COLO829 (cell line): ENCODE measurements at regions not wholly inside any gene's neighbourhood (a gene's known extent, or its start where the extent isn't known, plus 50 kb on each side); places are given as distances from the start of the nearest gene placed in this dataset.

Experiments
- DNase-seq: peaks from one replicate; pipeline ENCODE4 v3.0.0; 2012; ENCODE audit warnings: low spot score

DNA sequence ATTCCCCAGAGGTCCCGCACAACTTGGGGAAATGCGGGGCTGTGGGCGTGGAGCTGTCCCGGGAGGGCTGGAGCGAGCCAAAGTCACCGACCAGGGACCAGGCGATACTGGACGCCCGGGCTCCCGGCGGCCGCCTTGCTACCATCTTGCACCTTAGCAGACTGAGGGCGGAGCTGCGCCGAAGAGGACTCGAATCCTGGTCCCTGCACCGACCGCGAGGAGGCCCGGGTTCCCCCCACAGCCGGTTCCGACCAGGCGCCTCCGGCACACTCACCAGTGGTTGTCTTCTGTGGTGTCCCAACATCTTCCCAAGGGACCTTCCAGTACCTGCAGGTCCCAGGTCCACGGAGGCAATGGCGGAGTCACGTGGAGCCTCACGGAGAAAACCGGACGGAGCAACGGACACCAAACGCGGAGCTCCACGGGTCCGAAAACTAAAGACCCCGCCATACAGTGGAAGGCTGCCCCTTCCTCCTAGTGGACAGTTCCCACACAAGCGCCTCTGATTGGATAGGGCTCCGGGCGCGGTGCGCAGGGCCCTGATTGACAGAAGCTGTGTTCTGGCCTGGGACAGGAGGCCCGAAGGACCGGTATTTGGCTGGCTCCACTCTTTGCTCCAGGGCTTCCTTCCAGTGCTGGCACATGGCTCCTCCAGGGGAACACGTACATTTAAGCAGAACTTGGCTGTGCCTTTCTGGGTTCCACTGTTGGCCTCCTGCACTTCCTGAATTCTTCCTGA, 124.6 kb upstream of the ZNF479 start:
- DNase-seq = no peak

DNA sequence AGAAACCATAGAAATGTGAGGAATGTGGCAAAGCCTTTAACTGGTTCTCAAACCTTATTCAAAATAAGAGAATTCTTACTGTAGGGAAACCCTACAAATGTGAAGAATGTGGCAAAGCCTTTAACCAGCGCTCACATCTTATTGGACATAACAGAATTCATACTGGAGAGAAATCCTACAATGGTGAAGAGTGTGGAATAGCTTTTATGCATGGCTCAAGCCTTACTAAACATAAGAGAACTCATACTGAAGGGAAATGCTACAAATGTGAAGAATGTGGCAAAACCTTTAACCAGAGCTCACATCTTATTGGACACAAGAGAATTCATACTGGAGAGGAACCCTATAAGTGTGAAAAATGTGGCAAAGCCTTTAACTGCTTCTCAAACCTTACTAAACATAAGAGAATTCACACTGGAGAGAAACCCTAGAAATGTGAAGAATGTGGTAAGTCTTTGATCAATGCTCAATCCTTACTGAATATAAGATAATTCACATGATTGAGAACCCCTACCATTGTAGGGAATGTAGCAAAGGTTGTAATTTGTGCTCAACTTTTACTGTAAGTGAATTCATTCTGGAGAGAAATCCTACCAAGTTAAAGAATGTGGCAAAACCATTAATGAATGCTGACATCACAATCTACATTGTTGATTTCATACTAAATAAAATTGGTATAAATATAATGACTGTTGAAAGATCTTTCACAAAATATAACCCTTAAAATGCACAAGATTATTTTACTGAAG, 142.5 kb upstream of the ZNF479 start:
- DNase-seq = no peak

DNA sequence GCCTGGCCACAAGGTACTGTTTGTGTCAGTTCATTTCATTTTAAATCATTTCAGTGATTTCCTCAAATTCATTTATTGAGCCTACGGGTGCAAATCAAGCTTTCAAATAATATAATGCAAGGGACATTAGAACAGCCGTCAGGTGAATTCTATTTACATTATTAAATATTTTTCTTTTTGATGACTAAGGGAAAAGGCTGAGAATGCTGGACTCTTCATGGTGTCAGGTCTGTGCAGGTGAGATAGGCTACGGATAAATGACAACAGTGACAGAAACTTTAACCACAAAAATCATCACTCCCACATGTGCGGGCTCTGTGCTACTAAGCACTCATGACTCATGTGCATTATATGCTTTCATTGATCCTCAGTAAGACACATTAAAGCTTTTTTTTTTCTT, 149.2 kb upstream of the ZNF716 start:
- DNase-seq = no peak

DNA sequence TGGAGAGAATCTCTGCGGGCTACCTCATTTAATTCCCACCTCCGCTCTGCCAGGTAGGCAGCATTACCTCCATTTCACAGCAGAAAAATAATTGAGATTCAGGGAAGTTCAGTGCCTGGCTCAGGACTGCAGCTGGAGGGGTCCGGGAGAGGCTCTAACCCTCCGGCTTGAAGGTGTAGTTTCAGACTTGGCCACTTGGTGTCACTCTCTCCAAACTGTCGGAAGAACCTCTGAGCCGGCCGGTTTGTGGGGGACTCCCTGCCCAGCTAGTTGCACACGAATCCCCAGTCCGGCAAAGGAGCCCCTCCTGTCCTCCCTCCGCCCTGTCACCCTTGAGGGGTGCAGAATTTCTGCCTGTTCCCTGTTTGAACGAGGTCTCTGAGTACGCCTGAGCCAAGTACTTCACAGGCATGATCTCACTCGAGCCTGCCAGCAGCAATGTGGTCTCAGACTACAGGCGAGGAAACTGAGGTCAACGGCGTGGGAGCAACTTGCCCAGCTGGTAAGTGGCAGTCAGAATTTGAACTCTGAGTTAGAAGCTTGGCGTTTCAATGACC, 144.7 kb upstream of the ZNF716 start:
- no peak for DNase-seq

DNA sequence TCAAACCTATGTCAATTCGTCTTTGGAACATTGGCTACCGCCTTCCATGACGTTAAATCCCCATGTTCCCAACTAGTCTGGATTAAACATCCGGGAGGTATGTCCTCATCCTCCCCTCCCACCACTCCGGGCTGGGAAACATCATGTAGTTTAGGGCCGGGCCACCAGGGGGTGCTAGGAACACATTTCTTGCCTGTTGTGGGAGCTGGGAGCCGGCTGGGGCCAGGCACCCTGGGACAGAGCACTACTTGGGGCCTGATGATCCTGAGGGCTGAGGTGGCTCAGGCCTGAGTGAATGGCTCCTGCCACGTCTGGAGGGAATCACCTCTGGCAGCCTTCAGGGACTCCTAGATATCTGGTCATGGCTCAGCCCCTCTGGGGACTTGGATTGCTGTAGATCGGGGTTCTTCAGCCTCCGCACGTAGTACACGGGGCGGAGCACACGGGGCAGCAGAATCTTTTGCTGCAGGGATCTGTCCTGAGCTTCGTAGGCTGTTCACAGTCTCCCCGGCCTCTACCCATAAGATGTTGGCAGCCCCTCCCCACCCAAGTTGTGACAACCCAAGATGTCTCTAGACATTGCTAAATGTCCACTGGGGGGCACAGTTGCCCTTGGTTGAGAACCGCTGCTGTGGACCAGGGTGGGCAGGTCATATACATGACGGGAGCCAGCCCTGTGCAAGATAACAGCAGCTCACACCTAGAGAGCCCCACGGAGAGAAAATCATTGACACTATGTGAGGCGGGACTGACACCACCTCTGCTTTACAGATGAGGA, 141.2 kb upstream of the ZNF716 start:
- peak; percentile 4 for DNase-seq

DNA sequence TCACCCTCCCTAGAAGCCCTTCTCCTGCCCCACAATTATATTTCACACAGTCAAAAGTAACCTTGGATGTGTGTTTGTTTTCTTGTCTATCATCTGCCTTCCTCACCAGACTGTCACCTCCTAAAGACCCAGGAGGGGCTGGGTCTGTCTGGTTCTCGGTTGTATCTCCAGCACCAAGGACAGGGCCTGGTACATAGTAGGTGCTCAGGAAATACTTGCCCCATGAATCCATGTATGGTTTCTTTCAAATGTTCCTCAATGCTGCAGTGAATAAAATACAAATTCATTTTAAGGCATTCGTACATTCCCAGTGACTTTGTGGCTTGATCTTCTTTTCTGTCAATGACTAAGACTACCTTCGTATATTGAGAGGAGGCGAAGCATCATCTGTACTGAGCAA, 122.9 kb upstream of the ZNF716 start:
- no peak for DNase-seq

DNA sequence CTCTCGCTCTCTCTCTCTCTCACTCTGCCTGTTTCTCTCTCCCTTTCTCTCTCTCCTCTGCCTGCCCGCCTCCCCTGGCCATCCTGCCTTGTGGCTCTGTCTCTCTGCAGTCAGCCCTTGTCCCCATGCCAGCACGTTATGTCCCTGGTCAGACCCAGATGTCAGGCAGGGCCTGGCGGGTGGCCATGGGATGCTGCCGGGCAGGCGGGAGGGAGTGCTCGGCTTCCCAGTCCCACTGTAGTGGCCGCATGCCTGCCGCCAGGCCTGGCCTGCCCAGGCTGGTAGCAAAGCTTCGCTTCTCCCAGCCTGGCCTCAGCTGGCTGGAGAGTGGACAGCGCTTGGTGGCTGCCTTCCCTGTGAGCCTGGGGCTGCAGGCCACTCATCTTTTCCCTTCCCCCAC, 121.5 kb upstream of the ZNF716 start:
- no peak for DNase-seq

DNA sequence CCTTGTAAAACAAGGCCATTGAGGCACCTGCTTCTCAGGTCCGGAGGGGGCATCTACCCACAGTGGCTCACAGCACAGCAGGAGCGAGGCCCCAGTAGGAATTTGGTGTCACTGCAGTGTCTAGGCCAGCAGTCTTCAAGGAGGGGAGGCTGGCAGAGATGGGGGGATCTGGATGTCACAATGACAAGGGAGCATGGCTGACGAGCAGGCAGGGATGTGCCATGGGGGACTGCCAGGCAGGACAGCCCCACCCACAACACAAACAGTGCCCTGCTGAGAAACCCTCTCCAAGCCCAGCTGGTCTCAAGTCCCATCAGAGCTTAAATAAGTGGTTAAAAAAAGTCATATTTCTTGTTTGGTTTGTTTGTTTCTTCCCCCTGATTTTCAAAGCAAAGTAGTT, 121.0 kb upstream of the ZNF716 start:
- DNase-seq = no peak

DNA sequence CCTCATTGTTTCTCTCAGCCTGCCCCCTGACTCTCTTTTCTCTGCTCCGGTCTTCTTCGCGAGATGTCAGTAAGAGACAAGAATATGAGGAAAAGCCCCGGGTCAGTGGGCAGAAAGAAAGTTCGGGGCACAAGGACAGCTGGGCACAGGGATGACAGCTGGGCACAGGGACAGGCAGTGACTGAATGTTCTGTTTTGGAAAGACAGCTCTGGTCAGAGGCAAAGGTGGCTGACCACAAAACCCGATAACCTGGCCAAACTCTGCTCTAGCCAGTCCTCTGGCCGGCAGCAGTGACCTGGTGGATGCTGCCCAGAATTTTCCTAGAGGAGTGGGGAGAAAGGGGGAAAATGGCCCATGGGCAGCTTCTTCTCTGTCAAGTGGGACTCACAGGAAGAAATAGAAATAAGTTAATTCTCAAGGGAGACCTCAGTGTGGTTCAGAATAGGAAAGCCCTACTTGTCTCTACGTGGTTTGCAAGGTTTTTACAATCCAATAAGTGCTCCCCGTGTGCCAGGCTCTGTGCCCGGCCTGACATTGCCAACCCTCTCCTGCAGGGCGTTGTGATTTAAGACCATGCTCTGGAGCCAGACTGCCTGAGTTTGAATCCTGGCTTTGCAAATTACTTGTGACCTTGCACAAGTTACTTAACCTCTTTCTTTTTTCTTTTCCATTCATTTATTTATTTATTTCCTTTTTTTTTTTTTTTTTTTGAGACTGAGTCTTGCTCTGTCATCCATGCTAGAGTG, 110.6 kb upstream of the ZNF716 start:
- no peak for DNase-seq

DNA sequence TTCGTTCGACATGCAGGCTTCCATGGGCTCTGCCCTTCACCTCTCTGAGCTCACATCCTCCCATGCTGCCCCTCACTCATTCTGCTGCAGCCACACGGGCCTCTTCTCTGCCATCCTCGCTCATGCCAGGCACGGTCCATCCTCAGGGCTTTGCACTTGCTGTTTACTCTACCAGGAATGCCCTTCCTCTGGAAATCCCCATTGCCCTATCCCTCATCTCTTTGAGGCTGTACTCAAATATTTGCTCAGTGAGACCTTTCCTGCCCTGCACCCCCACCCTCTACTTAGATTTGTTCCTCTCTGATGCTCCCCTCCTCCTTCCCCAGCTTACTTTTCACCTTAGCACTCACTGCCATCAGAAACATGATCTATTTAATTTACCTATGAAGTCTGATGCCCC, 107.0 kb upstream of the ZNF716 start:
- no peak for DNase-seq

DNA sequence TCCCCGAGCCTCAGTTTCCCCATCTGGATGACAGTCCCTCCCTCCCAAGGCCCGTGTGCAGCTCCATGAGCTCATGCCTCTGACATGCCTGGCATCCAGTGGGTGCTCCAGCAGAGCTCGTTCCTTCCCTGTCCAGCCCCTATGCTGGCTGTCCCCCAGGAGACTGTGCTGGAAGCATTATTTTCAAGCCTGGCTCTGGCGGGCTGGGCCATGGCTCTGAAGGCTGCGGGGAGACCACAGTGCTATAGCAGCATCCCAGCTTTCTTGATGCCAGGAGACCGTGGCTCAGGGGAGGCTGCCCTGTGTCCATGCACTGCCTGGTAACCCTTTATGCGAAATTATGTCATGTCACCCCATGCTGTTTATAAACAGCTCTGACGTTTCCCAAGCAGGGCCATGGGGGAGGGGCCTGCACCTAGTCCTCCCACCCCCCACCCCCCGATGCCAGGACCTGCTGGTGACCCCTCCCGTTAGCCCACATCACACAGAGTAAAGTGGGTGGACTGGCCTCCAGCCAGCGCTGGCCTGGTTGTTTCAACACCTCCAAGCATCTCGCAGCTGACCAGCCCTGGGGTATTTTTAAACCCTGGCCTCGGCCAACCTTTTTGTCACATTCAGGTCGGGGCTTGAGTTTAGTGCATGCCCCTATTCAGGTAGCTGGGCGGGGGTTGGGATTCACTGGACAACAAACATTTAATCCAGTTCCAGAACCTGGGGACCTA, 105.9 kb upstream of the ZNF716 start:
- no peak for DNase-seq

DNA sequence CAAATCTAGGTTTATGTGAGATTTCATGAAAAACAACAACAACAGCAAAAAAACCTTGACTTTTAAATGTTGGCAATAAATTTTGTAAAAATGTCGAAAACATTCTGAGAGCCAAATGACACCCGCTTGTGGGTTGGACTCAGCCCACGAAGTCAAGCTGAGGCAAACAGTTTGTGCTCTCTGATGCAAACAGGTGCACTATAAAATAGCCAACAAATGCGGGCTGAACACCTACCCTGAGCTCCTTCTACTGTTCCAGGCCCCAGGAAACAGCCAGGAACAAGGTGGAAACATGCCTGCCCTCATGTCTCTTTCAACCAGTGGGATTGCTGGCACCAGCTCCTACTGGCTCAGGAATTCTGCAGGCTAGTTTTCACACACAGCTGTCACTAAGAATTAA, 105.0 kb upstream of the ZNF716 start:
- DNase-seq = no peak

DNA sequence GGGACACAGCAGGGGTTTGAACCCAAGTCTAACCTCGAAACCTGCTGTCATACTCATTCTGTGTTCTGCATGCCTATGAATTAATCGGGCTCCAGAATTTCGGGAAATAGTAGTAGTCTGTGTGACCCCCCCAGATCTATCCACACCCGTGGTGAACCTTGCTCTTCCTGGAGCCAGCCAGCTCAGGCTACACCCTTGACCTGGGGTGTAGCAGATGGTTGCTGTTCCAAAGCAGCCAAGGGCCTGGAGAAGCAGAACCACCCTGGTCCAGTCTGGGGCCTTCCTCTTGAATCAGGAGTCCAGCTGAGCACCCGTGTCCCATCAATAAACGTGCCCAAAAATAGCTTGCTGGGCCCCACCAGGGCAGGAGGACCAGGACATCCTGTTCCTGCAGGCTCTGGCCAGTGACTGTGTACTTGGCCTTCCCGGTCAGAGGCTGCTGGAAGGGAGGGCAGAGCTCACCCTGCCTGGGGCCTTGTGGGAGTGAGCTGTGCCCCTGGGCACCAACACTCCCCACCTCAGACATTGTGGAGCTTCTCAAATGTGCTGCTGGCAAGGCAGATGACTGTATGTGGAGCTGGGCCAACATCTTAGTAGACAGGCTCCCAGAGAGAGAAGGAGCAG, 101.2 kb upstream of the ZNF716 start:
- no peak for DNase-seq

DNA sequence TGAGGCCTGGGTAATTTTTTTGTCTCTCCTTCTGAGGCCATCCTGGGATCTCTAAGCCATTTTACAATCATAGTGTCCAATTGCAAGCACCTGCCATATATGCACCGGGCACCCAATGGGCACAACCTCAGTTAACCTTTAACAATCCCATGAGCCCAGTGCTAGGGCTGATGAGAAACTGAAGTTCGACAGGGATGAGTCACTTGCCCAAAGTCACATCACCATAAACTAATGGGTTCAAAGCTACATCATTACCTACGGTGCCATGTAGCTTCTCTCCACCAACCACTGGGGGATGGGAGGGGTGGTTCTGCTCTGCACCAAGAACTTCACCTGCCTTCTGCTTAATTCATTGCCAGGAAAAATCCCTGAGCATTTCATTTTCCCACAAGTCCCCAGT, 95.8 kb upstream of the ZNF716 start:
- no peak for DNase-seq

DNA sequence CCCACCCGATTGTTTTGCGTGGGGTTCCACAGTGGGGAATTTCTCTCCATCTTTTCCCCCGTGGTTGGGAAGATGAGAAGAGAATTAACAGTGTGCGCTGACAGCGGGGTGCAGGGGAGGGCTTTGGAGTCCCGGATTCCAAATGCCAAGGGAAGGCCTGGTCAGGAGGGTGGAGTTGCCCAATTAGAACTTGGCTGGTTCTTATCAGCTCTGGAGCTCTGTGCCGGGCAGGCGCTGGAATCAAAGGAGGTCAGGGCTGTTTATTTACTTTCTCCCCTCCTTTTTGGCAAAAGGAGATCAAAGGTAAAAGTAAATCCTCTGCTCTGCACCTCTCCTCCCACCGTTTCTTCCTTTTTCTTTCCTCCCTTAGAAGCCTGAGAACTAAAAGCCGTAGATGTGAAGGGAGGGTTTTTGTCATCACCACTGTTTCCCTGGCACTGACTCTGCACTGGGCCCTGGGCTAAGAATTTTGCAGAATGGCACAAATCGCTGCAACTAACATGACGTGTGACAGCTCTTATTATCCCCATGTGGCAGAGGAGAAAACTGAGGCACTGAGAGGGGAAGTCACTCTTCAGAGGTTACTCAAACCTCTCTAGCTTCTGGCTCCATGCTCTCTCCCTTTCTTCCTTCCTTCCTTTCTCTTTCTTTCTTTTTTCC, 95.2 kb upstream of the ZNF716 start:
- DNase-seq = no peak

DNA sequence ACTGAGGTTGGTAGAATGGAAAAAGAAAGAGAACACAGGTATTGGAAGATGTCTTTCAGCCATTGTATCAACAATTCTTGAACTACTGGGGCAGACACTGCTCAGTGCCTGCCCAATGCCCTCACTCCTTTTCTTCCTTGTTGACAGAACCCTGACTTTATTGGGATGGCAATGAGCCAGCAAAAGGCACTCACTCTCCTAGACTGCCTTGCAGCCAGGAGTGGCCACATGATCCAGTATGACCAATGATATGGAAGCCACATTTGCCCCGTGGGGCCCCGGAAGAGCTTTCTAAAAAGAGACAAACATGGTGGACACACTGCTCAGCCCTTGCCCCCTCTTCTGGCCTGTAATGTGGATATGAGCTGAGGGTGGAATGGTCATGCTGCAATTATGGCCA, 88.6 kb upstream of the ZNF716 start:
- no peak for DNase-seq

DNA sequence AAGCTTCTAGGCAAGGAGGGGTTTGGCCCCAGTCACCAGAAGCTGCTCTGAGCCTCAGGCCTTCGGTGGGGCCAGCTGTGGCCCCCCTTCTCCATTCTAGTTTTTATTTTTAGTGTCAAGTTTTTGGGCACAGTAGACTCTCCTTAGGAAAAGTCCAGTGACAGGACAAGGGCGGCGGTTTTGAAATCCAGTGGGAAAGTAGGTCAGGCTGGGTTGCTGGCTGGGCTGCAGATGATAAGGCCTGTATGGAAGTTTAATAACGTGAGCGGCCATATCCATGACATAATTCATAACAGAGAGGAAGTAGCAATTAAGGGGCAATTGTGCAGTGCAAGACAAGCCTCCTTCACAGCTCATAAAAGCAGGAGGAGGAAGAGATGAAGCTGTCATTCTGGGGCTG, 87.1 kb upstream of the ZNF716 start:
- DNase-seq = no peak

DNA sequence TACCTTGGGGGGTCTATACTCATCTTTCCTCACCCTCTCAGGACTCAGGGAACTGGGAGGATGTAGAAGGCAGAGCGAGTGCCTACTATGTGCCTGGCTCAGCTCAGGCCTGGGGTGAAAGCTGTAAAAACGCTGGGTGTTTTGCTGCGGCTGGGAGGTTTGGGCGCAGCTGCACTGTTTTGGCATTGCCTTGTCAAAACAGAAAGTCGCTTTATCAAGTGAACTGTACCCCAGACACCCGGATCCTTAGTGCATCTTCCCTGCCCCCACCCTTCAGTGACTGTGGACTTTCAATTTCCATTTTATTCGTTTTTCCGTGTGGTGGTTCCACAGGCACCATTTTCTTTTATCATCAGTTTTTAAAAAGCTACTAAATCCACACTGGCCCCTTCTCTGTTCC, 86.7 kb upstream of the ZNF716 start:
- DNase-seq = no peak

DNA sequence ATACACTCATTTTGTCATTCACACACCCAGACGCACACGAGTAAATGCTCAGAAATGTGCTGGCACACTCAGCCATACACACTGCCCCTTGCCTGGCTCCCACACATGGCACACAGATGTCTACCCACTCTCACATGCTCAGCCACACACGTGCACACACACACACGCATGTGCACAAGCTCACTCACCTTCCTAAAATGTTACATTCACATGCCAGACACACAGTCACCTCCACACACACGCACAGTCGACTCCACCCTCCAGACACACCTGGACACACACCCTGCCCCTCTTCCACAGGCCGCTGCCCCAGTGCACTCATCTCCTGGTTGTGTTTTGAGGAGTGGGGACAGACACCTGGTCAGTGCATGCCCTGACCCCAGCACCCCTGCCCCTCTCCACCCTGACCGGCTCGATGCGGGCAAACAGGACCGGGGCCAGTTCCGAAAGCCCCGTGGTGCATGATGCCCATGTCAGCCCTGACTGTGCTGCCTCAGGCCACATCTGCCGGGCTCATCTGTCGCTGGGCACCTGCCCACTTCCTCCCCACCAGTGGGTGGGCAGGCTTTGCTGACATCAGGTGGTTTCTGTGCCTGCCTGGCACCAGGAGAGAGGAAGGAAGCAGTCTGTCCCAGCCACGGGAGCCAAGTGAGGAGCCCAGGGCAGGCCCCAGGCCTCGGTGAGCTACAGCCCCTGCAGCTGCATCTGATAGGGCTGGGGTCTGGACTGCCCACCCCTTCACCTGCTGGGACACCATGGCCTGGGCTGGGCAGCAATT, 84.9 kb upstream of the ZNF716 start:
- DNase-seq = no peak

DNA sequence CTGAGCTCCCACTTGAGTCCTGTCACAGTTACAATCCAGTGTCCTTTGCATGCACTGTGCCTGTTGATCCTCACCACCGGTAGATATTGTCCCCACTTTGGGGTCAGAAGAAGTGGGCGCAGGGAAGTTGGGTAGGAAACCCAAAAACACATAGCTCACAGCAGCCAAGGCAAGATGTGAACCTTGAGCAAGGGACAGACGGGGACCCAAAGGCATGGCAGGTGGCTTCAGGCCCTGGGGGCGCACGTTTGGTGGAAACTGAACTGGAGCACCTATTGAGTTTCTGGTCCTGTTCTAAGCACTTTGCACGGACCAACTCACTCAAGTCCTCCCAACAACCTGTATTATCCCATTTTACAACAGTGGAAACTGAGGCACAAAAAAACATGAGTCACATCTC, 82.8 kb upstream of the ZNF716 start:
- no peak for DNase-seq
